ENCODE measurements at regions not wholly inside any gene's neighbourhood (a gene's known extent, or its start where the extent isn't known, plus 50 kb on each side); places are given as distances from the start of the nearest gene placed in this dataset.
A peak's percentile ranks its signal among the peaks of the same experiment; 100 is the strongest.

- no peak for DNase-seq
Observed at GRCh38 chr6:100134297-100134696, 140.3 kb upstream of the MCHR2 start.

- DNase-seq: no peak
Observed at GRCh38 chr6:100132005-100132404, 138.0 kb upstream of the MCHR2 start.

DNA sequence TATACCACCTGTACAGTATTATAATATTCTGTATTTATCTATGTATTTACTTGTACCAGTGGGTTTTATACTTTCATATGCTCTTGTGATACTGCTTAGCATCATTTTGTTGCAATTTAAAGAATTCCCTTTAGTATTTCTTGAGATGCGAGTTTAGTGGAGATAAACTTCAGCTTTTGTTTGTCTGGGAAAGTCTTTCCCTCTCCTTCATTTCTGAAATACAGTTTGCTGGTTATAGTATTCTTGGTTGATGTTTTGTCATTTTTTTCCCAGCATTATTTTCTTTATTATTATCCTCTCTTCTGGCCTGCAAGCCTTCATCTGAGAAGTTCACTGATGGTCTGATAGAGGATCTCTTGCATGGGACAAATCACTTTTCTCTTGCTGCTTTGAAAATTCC is 136.6 kb upstream of the MCHR2 start:
- no peak for DNase-seq

GRCh38 chr6:100126790-100127484 is 132.9 kb upstream of the MCHR2 start:
- DNase-seq: no peak

DNA sequence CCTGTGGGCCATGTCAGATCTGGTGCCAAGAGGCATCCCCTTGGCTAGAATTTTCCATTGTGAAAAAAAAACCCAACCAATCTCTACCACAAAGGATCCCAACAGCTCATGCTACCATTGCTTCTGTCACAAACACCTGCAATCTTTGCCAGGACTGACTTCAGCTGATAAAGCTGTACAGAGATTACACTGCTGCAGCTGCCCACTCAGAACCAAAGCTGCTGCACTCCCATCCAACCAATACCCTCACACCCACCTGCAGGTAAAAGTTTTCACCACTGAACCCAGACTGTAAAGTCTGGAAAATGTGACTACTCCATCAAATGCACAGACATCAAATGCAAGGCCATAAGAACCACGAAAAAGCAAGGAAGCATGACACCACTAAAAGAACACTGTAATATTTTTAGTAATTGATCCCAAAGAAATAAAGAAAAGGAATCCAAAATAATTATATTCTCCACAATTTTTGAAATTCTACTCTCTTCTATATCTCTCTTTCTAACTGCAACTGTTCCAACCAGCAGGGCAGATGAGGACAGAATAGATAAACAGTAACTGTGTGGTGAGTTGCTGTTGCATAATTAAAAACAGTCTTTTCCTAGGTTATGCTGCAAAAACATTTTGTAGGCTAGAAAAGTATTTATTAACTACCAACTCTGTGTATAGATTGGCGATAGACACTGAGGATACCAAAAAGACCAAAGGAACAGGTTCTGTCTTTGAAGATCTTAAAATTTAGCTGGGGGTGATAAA is 128.0 kb upstream of the MCHR2 start:
- no peak for DNase-seq

- no peak for DNase-seq
Observed at GRCh38 chr6:100119261-100119660, 125.2 kb upstream of the MCHR2 start.

DNA sequence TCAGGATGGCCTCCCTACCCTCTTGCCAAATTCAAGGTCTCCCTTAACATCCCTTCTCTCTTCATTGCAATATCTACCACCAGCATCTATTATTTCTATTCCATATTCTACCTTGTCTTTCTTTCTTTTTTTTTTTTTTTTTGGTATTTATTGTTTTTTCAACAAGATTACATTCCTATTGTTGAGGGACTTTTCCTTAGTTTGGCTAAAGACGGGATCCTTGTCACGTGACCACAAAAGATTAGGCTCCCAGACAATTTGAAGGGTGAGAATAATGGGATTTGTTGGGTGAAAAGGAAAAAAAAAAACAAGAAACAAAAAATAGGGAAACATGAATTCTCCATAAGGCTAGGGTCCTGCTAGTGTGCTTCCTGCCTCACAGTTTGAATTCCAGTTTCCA is 124.3 kb upstream of the MCHR2 start:
- DNase-seq: no peak

GRCh38 chr6:100117680-100118079 is 123.7 kb upstream of the MCHR2 start:
- DNase-seq: no peak

- peak; percentile 26 for DNase-seq
Observed at GRCh38 chr6:100116411-100117194, 122.6 kb upstream of the MCHR2 start.

DNA sequence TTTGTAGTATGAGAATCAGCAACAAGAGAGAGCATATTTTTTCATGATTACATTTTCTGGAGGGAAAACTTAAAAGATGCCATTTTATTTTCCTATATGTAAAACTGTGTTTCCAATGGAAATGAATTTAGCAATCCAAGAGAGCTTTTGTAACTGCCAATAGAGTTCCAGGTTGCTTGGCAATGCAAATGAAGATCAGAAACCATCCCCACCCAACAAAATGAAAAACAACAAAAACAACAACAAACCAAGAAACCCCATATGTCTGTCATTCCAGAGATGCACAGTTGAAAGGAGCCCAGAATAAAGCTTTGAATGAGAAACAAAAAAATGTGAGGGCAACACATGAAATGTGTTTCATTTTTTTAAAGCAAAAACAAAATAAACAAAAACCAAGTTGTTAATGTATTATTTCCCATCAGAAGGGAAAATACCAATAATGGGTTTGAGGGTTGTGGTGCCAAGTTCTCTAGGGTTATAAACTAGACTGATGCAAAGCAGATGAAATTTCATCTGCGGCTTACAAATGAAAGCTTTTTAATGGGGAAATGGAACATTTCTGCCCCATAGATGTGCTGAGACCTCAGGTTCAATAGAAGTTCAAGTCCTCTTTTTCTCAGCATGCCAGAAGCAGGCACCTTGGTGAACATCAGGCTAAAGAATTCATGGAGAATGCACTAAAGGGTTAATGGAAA is 121.5 kb upstream of the MCHR2 start:
- DNase-seq: no peak

- no peak for DNase-seq
Observed at GRCh38 chr6:100112855-100113508, 119.0 kb upstream of the MCHR2 start.

- no peak for DNase-seq
Observed at GRCh38 chr6:100105919-100106529, 112.0 kb upstream of the MCHR2 start.

- DNase-seq: no peak
Observed at GRCh38 chr6:100105138-100105537, 111.1 kb upstream of the MCHR2 start.

GRCh38 chr6:100103931-100104330 is 109.9 kb upstream of the MCHR2 start:
- no peak for DNase-seq

DNA sequence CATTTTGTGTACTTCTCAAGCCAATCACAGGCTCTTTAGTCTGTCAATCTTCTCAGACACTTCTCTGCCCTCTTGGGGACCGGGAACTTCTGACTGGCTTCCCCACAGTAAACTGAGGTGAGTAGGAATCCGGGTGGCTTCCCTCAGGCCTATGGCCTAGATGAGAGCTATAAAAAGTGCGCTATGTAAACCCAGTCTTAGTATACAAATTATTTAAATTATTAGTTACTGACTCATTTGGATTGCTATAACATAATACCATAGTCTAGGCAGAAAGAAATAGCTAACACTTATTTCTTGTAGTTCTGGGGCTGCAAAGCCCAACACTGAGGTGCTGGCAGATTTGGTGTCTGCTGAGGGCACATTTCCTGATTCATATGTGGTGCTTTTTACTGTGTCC is 109.2 kb upstream of the MCHR2 start:
- no peak for DNase-seq

GRCh38 chr6:100101644-100102043 is 107.6 kb upstream of the MCHR2 start:
- no peak for DNase-seq

GRCh38 chr6:100100776-100101175 is 106.8 kb upstream of the MCHR2 start:
- no peak for DNase-seq

GRCh38 chr6:100099189-100100074 is 105.4 kb upstream of the MCHR2 start:
- no peak for DNase-seq

- DNase-seq: no peak
Observed at GRCh38 chr6:100096936-100097335, 102.9 kb upstream of the MCHR2 start.

DNA sequence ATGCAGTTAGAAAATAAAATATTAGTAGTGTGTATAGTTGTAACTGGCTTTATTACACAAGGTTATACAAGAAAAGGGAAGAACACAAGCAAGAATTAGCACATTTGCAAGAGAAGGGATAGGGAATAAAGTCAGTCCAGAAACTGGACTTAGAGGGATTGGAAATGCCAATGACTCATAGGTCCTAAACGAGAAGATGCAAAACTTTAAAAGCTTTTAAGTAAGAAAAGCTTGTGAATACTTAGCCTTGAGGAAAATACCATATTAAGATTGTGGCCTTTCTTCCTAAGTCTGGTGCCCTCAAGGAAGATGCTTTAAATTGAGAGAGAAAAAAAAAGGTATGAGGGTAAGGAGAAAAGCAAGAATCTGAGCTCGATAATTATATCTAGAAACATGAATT is 102.3 kb upstream of the MCHR2 start:
- no peak for DNase-seq

DNA sequence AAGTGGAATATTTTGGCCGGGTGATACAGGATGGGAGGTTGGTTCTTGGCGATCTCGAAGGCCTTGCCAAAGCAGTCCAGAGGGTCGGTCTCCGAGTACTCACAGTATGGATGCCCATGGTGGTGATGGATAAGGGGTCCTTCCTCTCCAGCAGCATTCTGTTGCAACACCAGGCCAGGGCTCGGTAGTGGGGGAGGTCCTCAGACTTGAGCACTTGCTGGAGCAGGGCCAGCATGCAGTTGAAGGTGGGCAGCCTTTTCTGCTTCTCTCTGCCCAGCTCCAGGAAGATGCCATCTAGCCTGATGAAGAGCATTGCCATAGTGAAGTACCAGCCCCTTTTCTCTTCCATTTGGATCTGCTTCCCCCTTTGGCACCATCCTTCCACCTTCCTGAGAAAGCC is 99.4 kb upstream of the MCHR2 start:
- DNase-seq: no peak

Measured in NCI-H226 (cell line).